PC-3 (cell line): ENCODE measurements at regions not wholly inside any gene's neighbourhood (a gene's known extent, or its start where the extent isn't known, plus 50 kb on each side); places are given as distances from the start of the nearest gene placed in this dataset.

Source experiments
- ATAC-seq: fragments of 200-7000 bp; cut with Tn5 transposase; 2 replicates; pipeline ENCODE4 v1.9.1; 2020; ENCODE audit warnings: mild to moderate bottlenecking, moderate library complexity
- BruUV-seq: library from RNA; stranded (reverse); fragments of 400-500 nt; replicated peaks from 2 replicates; lab custom pipeline; 2021; lab: Mats Ljungman, UMichigan
- CTCF ChIA-PET: fragments of 300-600 bp; sonication (Branson Sonifier 250); formaldehyde crosslinking; loops from one replicate; lab custom pipeline; 2022; ENCODE audit warnings: antibody characterized with exemption; lab: Charles Lee
- POLR2A ChIA-PET: fragments of 300-600 bp; sonication (Branson Sonifier 250); formaldehyde crosslinking; loops from one replicate; lab custom pipeline; 2022; ENCODE audit warnings: antibody characterized with exemption; ENCODE audit not compliant: unreplicated experiment; lab: Charles Lee
- DNase-seq: peaks from one replicate; pipeline ENCODE4 v3.0.0-alpha.2; 2015
- H2AFZ ChIP-seq: fragments of 300-600 bp; sonication (generic); 2 replicates; pipeline ENCODE4 v1.6.0; 2016; ENCODE audit warnings: antibody characterized with exemption, low read length
- H3F3A ChIP-seq: fragments of 300-600 bp; sonication (generic); one replicate; pipeline ENCODE4 v1.6.0; 2017; ENCODE audit warnings: antibody characterized with exemption, low read length, control low read depth, mild to moderate bottlenecking; ENCODE audit not compliant: unreplicated experiment
- H3K27ac ChIP-seq: fragments of 300-600 bp; sonication (generic); 2 replicates; pipeline ENCODE4 v1.5.1; 2016; ENCODE audit warnings: mild to moderate bottlenecking, low read length
- H3K27me3 ChIP-seq: fragments of 300-600 bp; sonication (generic); 2 replicates; pipeline ENCODE4 v1.6.1; 2016; ENCODE audit warnings: low read length, mixed read lengths
- H3K36me3 ChIP-seq: fragments of 300-600 bp; sonication (generic); 2 replicates; pipeline ENCODE4 v1.6.1; 2016; ENCODE audit warnings: low read depth, mixed run types, low read length, mixed read lengths
- H3K4me1 ChIP-seq: fragments of 300-600 bp; sonication (generic); 2 replicates; pipeline ENCODE4 v1.5.1; 2016; ENCODE audit warnings: low read length; ENCODE audit not compliant: insufficient read depth
- H3K4me2 ChIP-seq: fragments of 300-600 bp; sonication (generic); 2 replicates; pipeline ENCODE4 v1.6.0; 2016; ENCODE audit warnings: low read length
- H3K4me3 ChIP-seq: fragments of 300-600 bp; sonication (generic); 2 replicates; pipeline ENCODE4 v1.5.1; 2016; ENCODE audit warnings: mild to moderate bottlenecking, low read length, mixed read lengths
- H3K79me2 ChIP-seq: fragments of 300-600 bp; sonication (generic); 2 replicates; pipeline ENCODE4 v1.6.1; 2017; ENCODE audit warnings: low read length, mixed read lengths
- H3K9ac ChIP-seq: fragments of 300-600 bp; sonication (generic); 2 replicates; pipeline ENCODE4 v1.6.0; 2016; ENCODE audit warnings: mild to moderate bottlenecking, low read length
- H3K9me2 ChIP-seq: fragments of 300-600 bp; sonication (generic); replicated peaks from 2 replicates; pipeline ENCODE4 v1.6.1; 2016; ENCODE audit warnings: mixed run types, low read length, mixed read lengths
- H3K9me3 ChIP-seq: fragments of 300-600 bp; sonication (generic); 2 replicates; pipeline ENCODE4 v1.6.1; 2016; ENCODE audit warnings: low read length, mixed read lengths
- H4K20me1 ChIP-seq: fragments of 300-600 bp; sonication (generic); 2 replicates; pipeline ENCODE4 v1.6.1; 2016; ENCODE audit warnings: low read length, mixed read lengths
- CTCF ChIP-seq: fragments of 300-600 bp; sonication (generic); conservative IDR thresholded peaks from 2 replicates; pipeline ENCODE4 v1.5.1; 2017; ENCODE audit warnings: antibody characterized with exemption, low read depth, mild to moderate bottlenecking, low read length
- EZH2 ChIP-seq: fragments of 300-600 bp; sonication (generic); IDR thresholded peaks from one replicate; pipeline ENCODE4 v1.6.1; 2017; ENCODE audit warnings: antibody characterized with exemption, mild to moderate bottlenecking, low read length; ENCODE audit not compliant: unreplicated experiment
- EZH2phosphoT487 ChIP-seq: fragments of 300-600 bp; sonication (generic); IDR thresholded peaks from 2 replicates; pipeline ENCODE4 v1.6.1; 2018; ENCODE audit warnings: mild to moderate bottlenecking, antibody characterized with exemption, low read length, borderline replicate concordance
- intact Hi-C: fragments of 100-400 bp; cut with micrococcal nuclease; formaldehyde crosslinking; loops from 2 replicates; pipeline ENCODE4 v1.9.0; 2023

DNA sequence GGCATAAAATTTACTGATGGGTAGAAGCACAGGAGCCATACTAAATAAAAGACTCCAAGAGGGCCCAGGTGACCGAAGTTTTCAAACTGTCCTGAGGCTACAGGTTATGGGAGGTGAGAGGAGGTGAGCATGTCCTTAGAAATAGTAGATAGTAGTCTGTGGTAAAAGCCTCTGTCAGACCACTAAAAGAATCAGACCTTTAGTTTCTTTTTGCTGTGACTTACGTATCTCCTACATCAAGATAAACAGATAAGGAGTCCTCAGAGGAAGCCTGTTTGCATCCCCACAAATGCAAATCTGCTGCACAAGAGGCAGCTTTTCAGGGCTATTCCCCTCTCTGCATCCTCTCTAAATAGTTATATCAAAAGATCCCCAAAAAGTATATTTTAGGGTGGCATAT lies 711.6 kb upstream of the SLITRK6 start:
- ATAC-seq (no peak), DNase-seq (no peak)
- Histone ChIP-seq H3K9me3 (no peaks in the 10 kb centered on the region), H2AFZ (no peak overlapping the region), H3F3A (no peaks in the 10 kb centered on the region), H3K4me2 (no peak overlapping the region), H3K27ac (no peak overlapping the region), H3K4me1 (no peaks in the 10 kb centered on the region), H4K20me1 (no peaks in the 10 kb centered on the region), H3K36me3 (no peaks in the 10 kb centered on the region), H3K9ac (no peak overlapping the region), H3K27me3 (no peaks in the 10 kb centered on the region), H3K79me2 (no peaks in the 10 kb centered on the region), H3K9me2 (no peaks in the 10 kb centered on the region), H3K4me3 (no peak overlapping the region)
- ChIA-PET CTCF (interaction anchor here (0.8 kb wide), 1 partner anchor 123 kb away, joined by 3 read pairs; no protein-coding TSS in a partner anchor), POLR2A (no interaction called here)
- no TSS peak for BruUV-seq
- TF ChIP-seq EZH2phosphoT487 (no peak), EZH2 (no peak), CTCF (no peak)
- intact Hi-C loops: no loop called here

DNA sequence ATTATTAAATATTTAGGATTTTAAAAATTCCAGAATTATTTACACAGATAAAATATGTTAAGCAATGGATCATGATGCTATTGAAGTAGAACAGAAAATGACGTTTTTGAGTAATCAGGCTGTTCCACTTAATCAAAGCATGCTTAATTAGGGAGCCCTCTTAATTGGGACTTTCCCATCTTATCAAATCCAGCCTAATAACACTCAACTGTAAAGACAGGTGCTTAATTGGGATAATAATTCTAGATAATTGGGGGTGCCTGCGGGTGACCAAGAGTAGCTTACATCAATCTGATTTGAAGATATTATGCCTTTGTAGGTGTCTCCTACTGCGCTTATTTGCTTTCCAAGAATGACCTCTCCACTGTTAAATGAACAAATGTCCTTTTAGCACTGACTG lies 742.2 kb upstream of the SLITRK6 start:
- no peak for TF ChIP-seq CTCF
- TF ChIP-seq EZH2phosphoT487: no peak
- TF ChIP-seq EZH2: no peak
- intact Hi-C loops: no loop called here
- Histone ChIP-seq H3K79me2 (no peaks in the 10 kb centered on the region), H3K9me2 (no peaks in the 10 kb centered on the region), H3K4me3 (no peak overlapping the region), H4K20me1 (no peaks in the 10 kb centered on the region), H2AFZ (no peak overlapping the region), H3K9me3 (no peaks in the 10 kb centered on the region), H3K36me3 (no peaks in the 10 kb centered on the region), H3K27me3 (no peaks in the 10 kb centered on the region), H3F3A (no peaks in the 10 kb centered on the region), H3K4me2 (no peak overlapping the region), H3K27ac (no peak overlapping the region), H3K9ac (no peak overlapping the region), H3K4me1 (no peaks in the 10 kb centered on the region)
- DNase-seq: no peak
- POLR2A ChIA-PET: interaction anchor here (0.7 kb wide), 1 partner anchor 24 kb away, joined by 7 read pairs; no protein-coding TSS in a partner anchor
- BruUV-seq: no TSS peak
- ATAC-seq: no peak
- CTCF ChIA-PET: no interaction called here

- no peak for ATAC-seq
- no peak overlapping the region for H3K4me2 ChIP-seq
- no peaks in the 10 kb centered on the region for H3K27me3 ChIP-seq
- ChIA-PET CTCF (no interaction called here), POLR2A (no interaction called here)
- H3K9me2 ChIP-seq: no peaks in the 10 kb centered on the region
- no TSS peak for BruUV-seq
- no peak overlapping the region for H2AFZ ChIP-seq
- H3K4me1 ChIP-seq: no peaks in the 10 kb centered on the region
- H3K4me3 ChIP-seq: no peak overlapping the region
- no peaks in the 10 kb centered on the region for H3K79me2 ChIP-seq
- TF ChIP-seq EZH2phosphoT487 (no peak), EZH2 (no peak), CTCF (no peak)
- no peaks in the 10 kb centered on the region for H3F3A ChIP-seq
- no peaks in the 10 kb centered on the region for H4K20me1 ChIP-seq
- H3K36me3 ChIP-seq: no peaks in the 10 kb centered on the region
- H3K9me3 ChIP-seq: no peaks in the 10 kb centered on the region
- no peak overlapping the region for H3K27ac ChIP-seq
- DNase-seq: no peak
- intact Hi-C loops: no loop called here
- no peak overlapping the region for H3K9ac ChIP-seq
These were observed 754.8 kb upstream of the SLITRK6 start for GRCh38 chr13:86554066-86554465.
